Body of pancreas (tissue), 4 donors: ENCODE measurements at regions not wholly inside any gene's neighbourhood (a gene's known extent, or its start where the extent isn't known, plus 50 kb on each side); places are given as distances from the start of the nearest gene placed in this dataset.
"Not testable (repeated sequence)": the region's sequence is repeated elsewhere in the genome, so short reads cannot be mapped to it uniquely, and the experiment has no call there.

Experiments
- ATAC-seq: fragments of 150-250 bp; one replicate; pipeline ENCODE4 v1.9.1; 2016
- DNase-seq, 4 donors: peaks; one replicate each; pipeline ENCODE4 v3.0.0-alpha.2; 2019
- H3K27ac ChIP-seq, 4 donors: fragments of 200-600 bp; sonication (generic); 1 replicate in 3 of 4; 2 replicates in 1 of 4; pipeline versions ENCODE4 v1.5.1 to v1.6.1; 2016 to 2019; ENCODE audit warnings: mild to moderate bottlenecking in 1 of 4, mixed read lengths in 1 of 4, moderate library complexity in 1 of 4
- H3K27me3 ChIP-seq, 2 donors: fragments of 200-600 bp; sonication (generic); one replicate each; pipeline ENCODE4 v1.6.0; 2016; ENCODE audit warnings: mild to moderate bottlenecking in 1 of 2
- H3K36me3 ChIP-seq, 2 donors: fragments of 200-600 bp; sonication (generic); replicated peaks in 1 of 2; 2 replicates each; pipeline ENCODE4 v1.5.1; 2016; ENCODE audit warnings: low read depth in 2 of 2; ENCODE audit not compliant: insufficient read depth in 1 of 2
- H3K4me1 ChIP-seq: fragments of 200-600 bp; sonication (generic); one replicate; pipeline ENCODE4 v1.6.0; 2016
- H3K4me3 ChIP-seq, 2 donors: fragments of 200-600 bp; sonication (generic); 1 replicate in 1 of 2; 2 replicates in 1 of 2; pipeline ENCODE4 v1.5.1; 2016 to 2019
- H3K9me3 ChIP-seq, 3 donors: fragments of 200-600 bp; sonication (generic); 1 replicate in 2 of 3; 2 replicates in 1 of 3; pipeline ENCODE4 v1.5.1; 2016
- CTCF ChIP-seq, 7 experiments: fragments of 450-650 bp in 4 of 7; fragments of 200-600 bp in 3 of 7; sonication (generic) in 3 of 7; IDR thresholded peaks; one replicate each; pipeline ENCODE4 v1.5.1; 2016 to 2019; ENCODE audit warnings: antibody characterized with exemption in 7 of 7
- POLR2A ChIP-seq, 3 donors: fragments of 450-650 bp; IDR thresholded peaks; one replicate each; pipeline ENCODE4 v1.6.1; 2016; ENCODE audit warnings: antibody characterized with exemption in 3 of 3, mild to moderate bottlenecking in 2 of 3
- WGBS, 2 donors: methylation state at CpG; one replicate each; pipeline ENCODE4 v1.1.5; 2017; 5-methylcytosine and 5-hydroxymethylcytosine counted together
- intact Hi-C: fragments of 100-400 bp; cut with DNase I; formaldehyde crosslinking; loops from one replicate; pipeline ENCODE4 v1.15.1; 2023

DNA sequence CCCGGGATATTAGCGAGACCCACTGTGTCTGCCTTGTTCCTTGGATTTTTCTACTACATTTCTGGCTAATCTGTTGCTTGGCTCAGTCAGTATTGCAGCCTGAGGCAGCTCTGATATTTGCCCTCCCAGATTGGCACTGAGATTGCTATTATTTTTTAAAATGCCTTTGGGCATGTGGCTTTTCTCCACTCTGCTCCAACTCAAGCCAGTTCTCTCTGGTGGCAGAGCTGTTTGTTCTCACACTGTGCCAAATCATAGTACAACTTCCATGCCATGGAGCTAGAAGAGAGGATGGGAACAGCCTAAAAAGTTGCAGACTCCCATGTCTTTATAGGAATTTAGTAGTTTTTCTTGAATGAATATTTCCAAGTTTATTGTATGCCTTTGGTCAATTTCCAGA lies 155.9 kb upstream of the ATP10B start:
- TF ChIP-seq CTCF (IDR thresholded peaks at IDR 0.05) = no peak
- 79 to 82% methylated on average over 2 of the region's 2 CpGs for WGBS, 2 donors

GRCh38 chr5:161002571-161003074 lies 150.6 kb upstream of the ATP10B start:
- no peak for DNase-seq
- ATAC-seq = no peak
- TF ChIP-seq CTCF (IDR thresholded peaks at IDR 0.05) = no peak
- TF ChIP-seq POLR2A (IDR thresholded peaks at IDR 0.05) = no peak
- Histone ChIP-seq H3K36me3 (no peaks in the 10 kb centered on the region), H3K27me3 (no peaks in the 10 kb centered on the region), H3K27ac (no peak overlapping the region), H3K4me3 (no peak overlapping the region), H3K4me1 (no peaks in the 10 kb centered on the region), H3K9me3 (peaks cover 0 to 7% (median 0%) of the 10 kb centered on the region in 3 donors)
- intact Hi-C loops = no loop called here
- WGBS, 2 donors = 83 to 95% methylated on average over 1 of the region's 1 CpG

More for the DNA sequence above, 155.9 kb upstream of the ATP10B start:
- no peak for ATAC-seq
- H3K27me3 ChIP-seq = no peaks in the 10 kb centered on the region
- no peak for DNase-seq
- no peak overlapping the region for H3K27ac ChIP-seq
- no peak overlapping the region for H3K4me3 ChIP-seq
- peaks cover 0 to 7% (median 0%) of the 10 kb centered on the region in 3 donors for H3K9me3 ChIP-seq
- no peaks in the 10 kb centered on the region for H3K36me3 ChIP-seq
- intact Hi-C loops = no loop called here
- H3K4me1 ChIP-seq = no peaks in the 10 kb centered on the region

GRCh38 chr5:161001604-161002003 lies 149.6 kb upstream of the ATP10B start:
- Histone ChIP-seq H3K36me3 (no peaks in the 10 kb centered on the region), H3K27me3 (no peaks in the 10 kb centered on the region), H3K4me1 (no peaks in the 10 kb centered on the region), H3K27ac (no peak overlapping the region), H3K9me3 (peaks cover 0 to 7% (median 0%) of the 10 kb centered on the region in 3 donors), H3K4me3 (no peak overlapping the region)
- no peak for ATAC-seq
- WGBS, 2 donors = 71 to 86% methylated on average over 1 of the region's 1 CpG
- intact Hi-C loops = no loop called here
- DNase-seq = no peak
- TF ChIP-seq POLR2A (IDR thresholded peaks at IDR 0.05) (no peak), CTCF (IDR thresholded peaks at IDR 0.05) (no peak)

DNA sequence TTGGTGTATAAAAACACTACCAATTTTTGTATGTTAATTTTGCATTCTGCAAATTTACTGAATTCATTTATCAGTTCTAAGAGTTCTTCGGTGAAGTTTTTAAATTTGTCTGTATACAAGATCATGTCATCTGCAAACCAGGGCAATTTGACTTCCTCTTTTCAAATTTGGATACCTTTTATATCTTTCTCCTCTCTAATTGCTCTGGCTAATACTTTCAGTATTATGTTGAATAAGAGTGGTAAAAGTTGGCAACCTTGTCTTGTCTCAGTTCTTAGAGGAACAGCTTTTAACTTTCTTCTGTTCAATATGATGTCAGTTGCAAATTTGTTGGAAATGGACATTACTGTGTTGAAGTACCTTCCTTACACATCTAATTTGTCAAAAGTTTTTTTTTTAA lies 149.1 kb upstream of the ATP10B start:
- 70 to 88% methylated on average over 1 of the region's 1 CpG for WGBS, 2 donors
- H3K27me3 ChIP-seq, H3K9me3 ChIP-seq, DNase-seq, H3K27ac ChIP-seq, intact Hi-C loops, H3K4me3 ChIP-seq, H3K36me3 ChIP-seq, ATAC-seq, H3K4me1 ChIP-seq: not testable (repeated sequence)

DNA sequence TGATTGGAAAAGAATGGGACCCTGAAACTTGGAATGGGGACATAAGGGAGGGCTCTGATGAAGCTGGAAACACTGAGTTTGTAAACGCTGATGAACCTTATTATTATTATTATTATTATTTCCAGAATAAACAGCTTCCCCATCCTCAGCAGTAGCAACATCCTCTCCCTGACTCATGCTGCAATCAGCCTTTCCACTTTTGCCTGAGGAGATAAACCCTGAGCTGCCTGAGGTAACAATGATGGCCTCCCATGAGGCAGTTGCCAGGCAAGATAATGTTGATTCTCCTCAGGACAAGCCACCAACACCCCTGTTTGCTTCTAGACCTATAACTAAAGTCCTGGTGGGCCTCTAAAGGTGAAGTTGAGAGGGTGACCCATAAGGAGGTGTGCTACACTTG lies 139.2 kb upstream of the ATP10B start:
- 80 to 88% methylated on average over 1 of the region's 1 CpG for WGBS, 2 donors
- no peak for TF ChIP-seq POLR2A (IDR thresholded peaks at IDR 0.05)
- TF ChIP-seq CTCF (IDR thresholded peaks at IDR 0.05) = no peak
- Histone ChIP-seq H3K27me3 (no peaks in the 10 kb centered on the region), H3K4me1 (no peaks in the 10 kb centered on the region), H3K27ac (no peak overlapping the region), H3K36me3 (no peaks in the 10 kb centered on the region), H3K4me3 (no peak overlapping the region), H3K9me3 (no peaks in the 10 kb centered on the region)
- ATAC-seq (no peak), DNase-seq (no peak)
- intact Hi-C loops = no loop called here
